ENCODE measurements at regions not wholly inside any gene's neighbourhood (a gene's known extent, or its start where the extent isn't known, plus 50 kb on each side); places are given as distances from the start of the nearest gene placed in this dataset.

- Mint-ChIP-seq H3K36me3 (ENCODE audit: low read depth) (peaks cover 9% of the 10 kb centered on the region), H3K4me3 (ENCODE audit: unreplicated experiment) (no peak overlapping the region), H3K9me3 (ENCODE audit: low read depth) (peaks cover 26% of the 10 kb centered on the region), H3K4me1 (ENCODE audit: low read depth) (peaks cover 12% of the 10 kb centered on the region), H3K27me3 (ENCODE audit: low read depth) (no peaks in the 10 kb centered on the region), H3K27ac (ENCODE audit: unreplicated experiment) (no peak overlapping the region)
- DNase-seq (ENCODE audit: low spot score) = no peak
- no peak for TF ChIP-seq CTCF (IDR thresholded peaks at IDR 0.05)
These were observed 177.9 kb upstream of the NEIL3 start for GRCh38 chr4:177131736-177132135.

- no peak for TF ChIP-seq CTCF (IDR thresholded peaks at IDR 0.05)
- peaks cover 6% of the 10 kb centered on the region for H3K9me3 Mint-ChIP-seq (ENCODE audit: low read depth)
- no peak for DNase-seq (ENCODE audit: low spot score)
- H3K27me3 Mint-ChIP-seq (ENCODE audit: low read depth) = peaks cover 4% of the 10 kb centered on the region
- no peak overlapping the region for H3K4me3 Mint-ChIP-seq (ENCODE audit: unreplicated experiment)
- no peaks in the 10 kb centered on the region for H3K4me1 Mint-ChIP-seq (ENCODE audit: low read depth)
- H3K27ac Mint-ChIP-seq (ENCODE audit: unreplicated experiment) = no peak overlapping the region
- no peaks in the 10 kb centered on the region for H3K36me3 Mint-ChIP-seq (ENCODE audit: low read depth)
These were observed 162.0 kb upstream of the NEIL3 start for GRCh38 chr4:177147668-177148067.

GRCh38 chr4:177155454-177155853 is 154.2 kb upstream of the NEIL3 start:
- DNase-seq (ENCODE audit: low spot score) = no peak
- no peak overlapping the region for H3K4me3 Mint-ChIP-seq (ENCODE audit: unreplicated experiment)
- no peak overlapping the region for H3K27ac Mint-ChIP-seq (ENCODE audit: unreplicated experiment)
- TF ChIP-seq CTCF (IDR thresholded peaks at IDR 0.05) = no peak
- no peaks in the 10 kb centered on the region for H3K36me3 Mint-ChIP-seq (ENCODE audit: low read depth)
- H3K9me3 Mint-ChIP-seq (ENCODE audit: low read depth) = peaks cover 2% of the 10 kb centered on the region
- H3K27me3 Mint-ChIP-seq (ENCODE audit: low read depth) = peaks cover 16% of the 10 kb centered on the region
- no peaks in the 10 kb centered on the region for H3K4me1 Mint-ChIP-seq (ENCODE audit: low read depth)

GRCh38 chr4:177159600-177159999 is 150.1 kb upstream of the NEIL3 start:
- Mint-ChIP-seq H3K27me3 (ENCODE audit: low read depth) (peaks cover 20% of the 10 kb centered on the region), H3K36me3 (ENCODE audit: low read depth) (peaks cover 2% of the 10 kb centered on the region), H3K9me3 (ENCODE audit: low read depth) (no peaks in the 10 kb centered on the region), H3K27ac (ENCODE audit: unreplicated experiment) (no peak overlapping the region), H3K4me1 (ENCODE audit: low read depth) (no peaks in the 10 kb centered on the region), H3K4me3 (ENCODE audit: unreplicated experiment) (no peak overlapping the region)
- no peak for DNase-seq (ENCODE audit: low spot score)
- TF ChIP-seq CTCF (IDR thresholded peaks at IDR 0.05) = no peak

GRCh38 chr4:177161781-177162180 is 147.9 kb upstream of the NEIL3 start:
- no peak for DNase-seq (ENCODE audit: low spot score)
- Mint-ChIP-seq H3K9me3 (ENCODE audit: low read depth) (no peaks in the 10 kb centered on the region), H3K36me3 (ENCODE audit: low read depth) (peaks cover 2% of the 10 kb centered on the region), H3K27ac (ENCODE audit: unreplicated experiment) (no peak overlapping the region), H3K4me3 (ENCODE audit: unreplicated experiment) (no peak overlapping the region), H3K27me3 (ENCODE audit: low read depth) (peaks cover 20% of the 10 kb centered on the region), H3K4me1 (ENCODE audit: low read depth) (no peaks in the 10 kb centered on the region)
- no peak for TF ChIP-seq CTCF (IDR thresholded peaks at IDR 0.05)
